Trophoblast cell (in vitro differentiated cells and primary cell): ENCODE measurements at regions not wholly inside any gene's neighbourhood (a gene's known extent, or its start where the extent isn't known, plus 50 kb on each side); places are given as distances from the start of the nearest gene placed in this dataset.

Experiments
- DNase-seq, 2 donors: peaks; one replicate each; pipeline ENCODE4 v3.0.0-alpha.2; 2016
- H2AFZ ChIP-seq: 2 replicates; pipeline ENCODE4 v1.6.1; 2013; ENCODE audit warnings: low read length, moderate library complexity, mild to moderate bottlenecking; ENCODE audit not compliant: insufficient read depth, poor library complexity
- H2AK5ac ChIP-seq: 2 replicates; pipeline ENCODE4 v1.6.1; 2013; ENCODE audit warnings: mild to moderate bottlenecking, low read length
- H2BK120ac ChIP-seq: 2 replicates; pipeline ENCODE4 v1.6.1; 2013; ENCODE audit warnings: low read length, mild to moderate bottlenecking, moderate library complexity; ENCODE audit not compliant: insufficient read depth, poor library complexity
- H2BK12ac ChIP-seq: 2 replicates; pipeline ENCODE4 v1.6.1; 2013; ENCODE audit warnings: mild to moderate bottlenecking, low read length, moderate library complexity
- H2BK5ac ChIP-seq: 2 replicates; pipeline ENCODE4 v1.6.1; 2013; ENCODE audit warnings: low read length, low read depth, moderate library complexity, mild to moderate bottlenecking; ENCODE audit not compliant: poor library complexity
- H3K14ac ChIP-seq: 2 replicates; pipeline ENCODE4 v1.6.1; 2013; ENCODE audit warnings: mild to moderate bottlenecking, low read length
- H3K18ac ChIP-seq: 2 replicates; pipeline ENCODE4 v1.6.1; 2013; ENCODE audit warnings: mild to moderate bottlenecking, low read length
- H3K23ac ChIP-seq: 2 replicates; pipeline ENCODE4 v1.6.1; 2013; ENCODE audit warnings: low read length
- H3K27ac ChIP-seq: 2 replicates; pipeline ENCODE4 v1.5.1; 2013; ENCODE audit warnings: low read depth, mild to moderate bottlenecking, inconsistent platforms, low read length, moderate library complexity
- H3K27me3 ChIP-seq: 2 replicates; pipeline ENCODE4 v1.6.1; 2013; ENCODE audit warnings: inconsistent platforms, mild to moderate bottlenecking, low read length, moderate library complexity; ENCODE audit not compliant: insufficient read depth
- H3K36me3 ChIP-seq, 2 experiments: 1 replicate in 1 of 2; 2 replicates in 1 of 2; pipeline ENCODE4 v1.6.1; 2013; ENCODE audit warnings: low read length in 2 of 2, mild to moderate bottlenecking in 2 of 2, moderate library complexity in 1 of 2; ENCODE audit not compliant: insufficient read depth in 2 of 2, control insufficient read depth in 1 of 2
- H3K4ac ChIP-seq: 2 replicates; pipeline ENCODE4 v1.6.1; 2013; ENCODE audit warnings: low read depth, mild to moderate bottlenecking, low read length, moderate library complexity
- H3K4me1 ChIP-seq, 2 experiments: 1 replicate in 1 of 2; 2 replicates in 1 of 2; pipeline ENCODE4 v1.6.1; 2013; ENCODE audit warnings: low read length in 2 of 2, mild to moderate bottlenecking in 2 of 2, moderate library complexity in 1 of 2; ENCODE audit not compliant: insufficient read depth in 2 of 2, control insufficient read depth in 1 of 2
- H3K4me2 ChIP-seq: 2 replicates; pipeline ENCODE4 v1.6.1; 2013; ENCODE audit warnings: inconsistent platforms, mild to moderate bottlenecking, low read length, moderate library complexity
- H3K4me3 ChIP-seq: 2 replicates; pipeline ENCODE4 v1.5.1; 2013; ENCODE audit warnings: mild to moderate bottlenecking, low read depth, low read length, inconsistent platforms
- H3K79me1 ChIP-seq: one replicate; pipeline ENCODE4 v1.6.1; 2013; ENCODE audit warnings: low read length
- H3K79me2 ChIP-seq: 2 replicates; pipeline ENCODE4 v1.6.1; 2013; ENCODE audit warnings: low read length, mild to moderate bottlenecking; ENCODE audit not compliant: control insufficient read depth, insufficient read depth, poor library complexity
- H3K9ac ChIP-seq: 2 replicates; pipeline ENCODE4 v1.6.1; 2013; ENCODE audit warnings: mild to moderate bottlenecking, low read length
- H3K9me3 ChIP-seq: 2 replicates; pipeline ENCODE4 v1.6.1; 2013; ENCODE audit warnings: low read depth, mild to moderate bottlenecking, control low read depth, inconsistent platforms, low read length; ENCODE audit not compliant: insufficient read depth
- H4K12ac ChIP-seq: 2 replicates; pipeline ENCODE4 v1.6.1; 2013; ENCODE audit warnings: low read depth, mild to moderate bottlenecking, low read length, moderate library complexity
- H4K8ac ChIP-seq: 2 replicates; pipeline ENCODE4 v1.6.1; 2013; ENCODE audit warnings: low read depth, mild to moderate bottlenecking, low read length, moderate library complexity
- H4K91ac ChIP-seq: one replicate; pipeline ENCODE4 v1.6.1; 2013; ENCODE audit warnings: low read depth, mild to moderate bottlenecking, low read length, moderate library complexity
- WGBS: extraction: QIAGEN DNeasy Blood & Tissue Kit; methylation state at CpG from one replicate; pipeline ENCODE4 v1.1.7; 2013; ENCODE audit warnings: missing lambda C conversion rate; ENCODE audit not compliant: insufficient read length, insufficient coverage; ENCODE audit errors: extremely low coverage; 5-methylcytosine and 5-hydroxymethylcytosine counted together

DNA sequence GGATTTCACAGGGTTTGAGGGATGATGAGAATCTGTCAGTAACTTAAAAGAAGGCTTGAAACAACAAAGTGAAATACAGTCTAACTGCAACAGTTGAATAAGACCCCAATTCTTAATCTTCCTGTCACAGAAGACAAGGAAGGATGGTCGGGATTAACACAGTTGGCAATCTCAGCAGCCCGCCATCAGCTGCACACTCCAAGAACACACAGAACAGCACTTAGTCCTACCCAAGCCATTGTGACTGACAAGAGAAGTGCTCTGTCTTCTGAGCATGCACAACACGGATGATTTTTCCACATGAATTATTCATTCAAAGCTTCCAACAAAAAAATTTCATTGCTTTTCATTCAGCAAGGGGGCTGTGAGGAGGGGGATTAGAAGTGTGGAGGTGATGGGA lies 576.1 kb downstream of the TLE4 start:
- Histone ChIP-seq H3K79me2 (no peaks in the 10 kb centered on the region), H3K4me1 (peaks cover 0 to 2% of the 10 kb centered on the region in 2 experiments), H3K18ac (no peak overlapping the region), H3K4me2 (no peak overlapping the region), H3K14ac (no peak overlapping the region), H2AK5ac (no peak overlapping the region), H3K9me3 (no peaks in the 10 kb centered on the region), H3K9ac (no peak overlapping the region), H2BK5ac (no peak overlapping the region), H3K79me1 (peaks cover 1% of the 10 kb centered on the region), H3K27me3 (no peaks in the 10 kb centered on the region), H2AFZ (no peak overlapping the region), H2BK12ac (no peak overlapping the region), H3K4ac (no peak overlapping the region), H4K8ac (no peak overlapping the region), H3K4me3 (no peak overlapping the region), H4K91ac (no peak overlapping the region), H3K27ac (no peak overlapping the region), H4K12ac (no peak overlapping the region), H3K23ac (no peak overlapping the region), H2BK120ac (no peak overlapping the region), H3K36me3 (no peaks in the 10 kb centered on the region)
- WGBS, result no CpG with 5 or more reads among the region's 3 CpGs
- DNase-seq, result no peak

DNA sequence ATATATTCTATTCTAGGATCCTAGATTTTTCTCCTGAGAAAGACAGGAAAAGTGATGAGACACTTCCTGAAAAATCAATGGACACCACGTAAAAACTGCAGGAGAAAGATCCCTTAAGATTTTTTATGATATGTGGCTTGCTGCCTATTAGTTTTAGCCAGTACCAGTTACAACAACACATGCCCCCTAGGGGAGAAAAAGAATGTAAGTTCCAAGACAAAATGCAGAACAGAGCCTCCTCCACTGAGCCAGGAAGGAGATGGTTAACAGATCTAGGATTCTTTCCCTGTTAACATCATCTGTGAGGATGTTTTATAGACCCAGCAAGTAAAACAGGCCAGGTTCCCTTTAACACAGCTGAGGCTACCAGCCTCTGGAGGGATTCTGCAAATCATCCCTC lies 574.7 kb downstream of the TLE4 start:
- Histone ChIP-seq H4K8ac (no peak overlapping the region), H3K36me3 (no peaks in the 10 kb centered on the region), H3K14ac (no peak overlapping the region), H4K12ac (no peak overlapping the region), H3K9ac (no peak overlapping the region), H3K18ac (no peak overlapping the region), H3K27me3 (no peaks in the 10 kb centered on the region), H3K79me1 (peaks cover 1% of the 10 kb centered on the region), H3K4ac (no peak overlapping the region), H4K91ac (no peak overlapping the region), H3K79me2 (no peaks in the 10 kb centered on the region), H3K4me1 (peaks cover 0 to 2% of the 10 kb centered on the region in 2 experiments), H3K4me2 (no peak overlapping the region), H3K9me3 (no peaks in the 10 kb centered on the region), H3K4me3 (no peak overlapping the region), H2BK12ac (no peak overlapping the region), H2BK5ac (no peak overlapping the region), H3K23ac (no peak overlapping the region), H2BK120ac (no peak overlapping the region), H2AK5ac (no peak overlapping the region), H3K27ac (no peak overlapping the region), H2AFZ (no peak overlapping the region)
- peak in 1 of 2 donors; percentile 3 for DNase-seq
- no CpG with 5 or more reads among the region's 1 CpG for WGBS

GRCh38 chr9:80144856-80145255 lies 573.1 kb downstream of the TLE4 start:
- Histone ChIP-seq H3K79me2 (no peaks in the 10 kb centered on the region), H3K4me2 (no peak overlapping the region), H2BK5ac (no peak overlapping the region), H2BK12ac (no peak overlapping the region), H3K9ac (no peak overlapping the region), H3K4me3 (no peak overlapping the region), H3K4me1 (peaks cover 0 to 2% of the 10 kb centered on the region in 2 experiments), H3K9me3 (no peaks in the 10 kb centered on the region), H3K14ac (no peak overlapping the region), H3K23ac (no peak overlapping the region), H2AK5ac (no peak overlapping the region), H2AFZ (no peak overlapping the region), H2BK120ac (no peak overlapping the region), H4K91ac (no peak overlapping the region), H3K4ac (no peak overlapping the region), H3K27ac (no peak overlapping the region), H3K79me1 (peaks cover 1% of the 10 kb centered on the region), H4K12ac (no peak overlapping the region), H3K18ac (no peak overlapping the region), H4K8ac (no peak overlapping the region), H3K27me3 (no peaks in the 10 kb centered on the region), H3K36me3 (no peaks in the 10 kb centered on the region)
- WGBS, result no CpG with 5 or more reads among the region's 2 CpGs
- DNase-seq, result peak; percentile 42 to 61

- Histone ChIP-seq H3K23ac (no peak overlapping the region), H3K9ac (no peak overlapping the region), H2BK120ac (no peak overlapping the region), H3K4me2 (no peak overlapping the region), H3K27ac (no peak overlapping the region), H3K4me1 (peaks cover 0 to 2% of the 10 kb centered on the region in 2 experiments), H3K4ac (no peak overlapping the region), H3K9me3 (no peaks in the 10 kb centered on the region), H2BK5ac (no peak overlapping the region), H3K36me3 (no peaks in the 10 kb centered on the region), H3K18ac (no peak overlapping the region), H2AK5ac (no peak overlapping the region), H4K8ac (no peak overlapping the region), H3K27me3 (no peaks in the 10 kb centered on the region), H3K4me3 (no peak overlapping the region), H4K91ac (no peak overlapping the region), H2AFZ (no peak overlapping the region), H3K79me1 (peaks cover 1% of the 10 kb centered on the region), H3K79me2 (no peaks in the 10 kb centered on the region), H4K12ac (no peak overlapping the region), H2BK12ac (no peak overlapping the region), H3K14ac (no peak overlapping the region)
- WGBS, result no CpG with 5 or more reads among the region's 2 CpGs
- DNase-seq, result no peak
Observed at GRCh38 chr9:80144406-80144805, 572.6 kb downstream of the TLE4 start.
